ENCODE measurements at regions not wholly inside any gene's neighbourhood (a gene's known extent, or its start where the extent isn't known, plus 50 kb on each side); places are given as distances from the start of the nearest gene placed in this dataset.

GRCh38 chr5:88613051-88613450, 269.9 kb downstream of the MEF2C start:
- DNase-seq: no peak

- no peak for DNase-seq
Observed at GRCh38 chr5:88610586-88610985, 272.4 kb downstream of the MEF2C start.

GRCh38 chr5:88607492-88607891, 275.5 kb downstream of the MEF2C start:
- DNase-seq: no peak

GRCh38 chr5:88606626-88607025, 276.4 kb downstream of the MEF2C start:
- DNase-seq: no peak

GRCh38 chr5:88606173-88606572, 276.8 kb downstream of the MEF2C start:
- DNase-seq: no peak

- DNase-seq: no peak
Observed at GRCh38 chr5:88602584-88602983, 280.4 kb downstream of the MEF2C start.

GRCh38 chr5:88594441-88594840, 288.5 kb downstream of the MEF2C start:
- DNase-seq: no peak

- DNase-seq: no peak
Observed at GRCh38 chr5:88588609-88589008, 294.4 kb downstream of the MEF2C start.

- no peak for DNase-seq
Observed at GRCh38 chr5:88583471-88583870, 299.5 kb downstream of the MEF2C start.

- no peak for DNase-seq
Observed at GRCh38 chr5:88558366-88558765, 289.7 kb upstream of the TMEM161B start.

GRCh38 chr5:88557881-88558280, 289.2 kb upstream of the TMEM161B start:
- no peak for DNase-seq

- DNase-seq: no peak
Observed at GRCh38 chr5:88557131-88557530, 288.5 kb upstream of the TMEM161B start.

- DNase-seq: no peak
Observed at GRCh38 chr5:88556406-88556805, 287.8 kb upstream of the TMEM161B start.

- DNase-seq: no peak
Observed at GRCh38 chr5:88555674-88556073, 287.0 kb upstream of the TMEM161B start.

- DNase-seq: no peak
Observed at GRCh38 chr5:88553986-88554385, 285.3 kb upstream of the TMEM161B start.

GRCh38 chr5:88553136-88553875, 284.7 kb upstream of the TMEM161B start:
- DNase-seq: no peak

- DNase-seq: no peak
Observed at GRCh38 chr5:88552426-88552825, 283.8 kb upstream of the TMEM161B start.

GRCh38 chr5:88551724-88552345, 283.2 kb upstream of the TMEM161B start:
- no peak for DNase-seq

- DNase-seq: no peak
Observed at GRCh38 chr5:88550736-88551135, 282.1 kb upstream of the TMEM161B start.

GRCh38 chr5:88548136-88548805, 279.6 kb upstream of the TMEM161B start:
- DNase-seq: no peak

- DNase-seq: no peak
Observed at GRCh38 chr5:88545338-88545737, 276.7 kb upstream of the TMEM161B start.

GRCh38 chr5:88544671-88545070, 276.0 kb upstream of the TMEM161B start:
- no peak for DNase-seq

GRCh38 chr5:88544136-88544645, 275.5 kb upstream of the TMEM161B start:
- no peak for DNase-seq

- no peak for DNase-seq
Observed at GRCh38 chr5:88542786-88543185, 274.1 kb upstream of the TMEM161B start.
